IPS DF 4.7 (cell line): ENCODE measurements at regions not wholly inside any gene's neighbourhood (a gene's known extent, or its start where the extent isn't known, plus 50 kb on each side); places are given as distances from the start of the nearest gene placed in this dataset.
"Not testable (repeated sequence)": the region's sequence is repeated elsewhere in the genome, so short reads cannot be mapped to it uniquely, and the experiment has no call there.

Experiments used
- DNase-seq: peaks from one replicate; pipeline ENCODE4 v3.0.0-alpha.2; 2013; ENCODE audit warnings: low spot score; ENCODE audit errors: extremely low read depth

DNA sequence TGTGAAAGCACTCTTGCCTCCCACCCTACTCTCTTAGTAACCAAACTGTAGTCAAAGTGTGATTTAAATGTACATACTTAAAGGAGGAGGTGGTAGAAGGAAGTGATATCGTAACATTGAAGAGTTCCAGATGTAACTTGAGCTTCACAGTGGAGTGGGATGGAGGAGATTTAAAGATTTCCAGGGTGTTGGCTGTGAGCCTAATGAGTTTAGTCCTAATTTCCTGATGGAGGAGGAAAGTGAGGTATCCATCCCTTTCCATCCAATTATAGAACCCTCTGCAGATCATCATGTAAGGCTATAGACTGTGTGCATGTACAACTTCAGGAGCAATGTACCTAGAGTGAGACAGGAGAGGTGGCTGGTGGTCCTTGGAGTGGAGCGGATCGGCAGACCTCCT lies 1163.9 kb upstream of the SEMA6A start:
- no peak for DNase-seq

DNA sequence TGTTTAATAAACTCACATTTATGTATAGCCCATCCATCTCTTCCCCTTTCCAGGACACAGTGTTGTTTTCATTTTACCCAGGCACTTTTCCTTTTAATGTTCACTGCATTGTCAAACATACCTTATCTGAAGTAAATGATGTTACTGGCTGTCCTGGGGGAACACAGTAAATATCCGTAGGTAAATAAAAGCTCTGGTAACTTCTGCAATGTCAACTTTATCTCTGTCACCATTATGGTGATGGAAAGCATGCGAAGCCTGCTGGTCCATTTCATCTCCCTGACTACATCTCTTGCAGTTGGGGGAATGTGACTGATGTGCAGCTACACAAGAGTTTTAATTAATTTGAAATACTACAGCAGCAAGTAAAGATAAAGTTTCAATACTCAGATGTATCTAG lies 1162.1 kb upstream of the SEMA6A start:
- DNase-seq: no peak

DNA sequence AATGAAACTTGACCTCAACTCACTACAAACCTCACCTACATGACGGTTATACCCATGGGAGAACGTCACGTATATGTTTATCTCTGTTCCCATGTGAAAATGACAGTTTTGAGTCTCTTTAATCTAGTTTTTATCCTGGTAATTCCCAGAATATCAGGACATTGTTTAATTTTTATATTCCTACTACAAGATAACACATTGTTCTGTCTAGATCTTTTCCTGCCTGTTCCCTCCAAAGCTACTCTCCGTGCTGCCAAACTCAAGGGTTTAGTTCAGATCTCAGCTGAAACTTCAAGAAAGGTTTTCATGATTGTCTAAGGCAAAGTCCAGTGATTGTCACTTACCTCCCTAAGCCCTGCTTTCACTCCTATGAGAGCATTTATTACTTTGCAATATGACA lies 1159.4 kb upstream of the SEMA6A start:
- no peak for DNase-seq

DNA sequence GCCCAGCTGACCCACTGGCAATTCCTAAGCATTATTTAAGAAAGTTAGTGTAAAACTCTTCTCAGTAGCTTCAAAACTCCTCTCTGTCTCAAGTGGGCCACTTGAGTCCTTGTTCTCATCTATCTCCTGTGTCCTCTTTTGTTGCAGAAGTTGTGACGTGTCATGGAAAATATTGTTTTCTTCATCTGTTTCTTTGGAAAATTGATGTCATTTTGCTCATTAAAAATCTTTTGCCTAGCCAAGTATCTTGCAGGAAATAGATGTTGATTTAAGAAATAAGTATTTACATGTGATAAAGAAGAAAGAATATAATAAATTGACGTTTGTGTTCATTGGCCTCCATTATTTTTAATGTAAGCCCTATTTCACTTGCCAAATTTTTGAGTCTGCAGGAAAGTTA lies 1158.4 kb upstream of the SEMA6A start:
- no peak for DNase-seq

DNA sequence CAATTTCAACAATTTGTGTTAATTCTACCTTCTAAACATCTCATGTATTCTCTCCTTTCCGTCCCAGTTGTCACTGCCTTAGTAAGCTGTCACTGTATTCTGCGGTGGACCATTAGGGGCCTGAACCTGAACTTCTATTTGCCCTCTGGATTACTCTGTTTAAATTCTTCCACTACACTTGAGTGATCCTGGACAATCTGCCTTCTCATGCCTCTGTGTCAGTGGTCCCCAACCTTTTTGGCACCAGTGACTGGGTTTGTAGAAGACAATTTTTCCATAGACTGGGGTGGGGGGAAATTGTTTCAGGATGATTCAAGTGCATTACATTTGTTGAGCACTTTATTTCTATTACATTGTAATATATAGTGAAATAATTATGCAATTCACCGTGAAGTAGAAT lies 1157.6 kb upstream of the SEMA6A start:
- DNase-seq: no peak

DNA sequence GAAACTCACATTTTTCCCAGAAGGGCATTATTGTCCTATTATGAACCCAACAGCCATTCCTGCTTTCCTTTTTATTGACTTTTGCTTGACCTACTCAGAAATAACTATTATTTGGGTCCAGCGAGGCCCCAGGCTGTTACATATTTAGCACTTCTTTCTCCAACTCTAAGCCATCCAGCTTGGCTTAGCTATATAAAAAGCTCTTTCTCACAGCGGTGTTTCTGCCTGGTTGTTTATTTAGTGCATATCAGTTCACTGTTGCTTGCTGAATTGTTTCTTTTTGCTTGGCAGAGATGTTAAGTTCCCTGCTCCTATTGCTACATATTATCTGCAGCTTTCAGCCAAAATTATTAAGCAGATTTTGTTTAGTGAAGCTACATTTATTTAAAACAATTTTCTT lies 1156.8 kb upstream of the SEMA6A start:
- no peak for DNase-seq

DNA sequence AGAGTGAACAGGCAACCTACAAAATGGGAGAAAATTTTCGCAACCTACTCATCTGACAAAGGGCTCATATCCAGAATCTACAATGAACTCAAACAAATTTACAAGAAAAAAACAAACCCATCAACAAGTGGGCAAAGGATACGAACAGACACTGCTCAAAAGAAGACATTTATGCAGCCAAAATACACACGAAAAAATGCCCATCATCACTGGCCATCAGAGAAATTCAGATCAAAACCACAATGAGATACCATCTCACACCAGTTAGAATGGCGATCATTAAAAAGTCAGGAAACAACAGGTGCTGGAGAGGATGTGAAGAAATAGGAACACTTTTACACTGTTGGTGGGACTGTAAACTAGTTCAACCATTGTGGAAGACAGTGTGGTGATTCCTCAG lies 1146.2 kb upstream of the SEMA6A start:
- not testable (repeated sequence) for DNase-seq

DNA sequence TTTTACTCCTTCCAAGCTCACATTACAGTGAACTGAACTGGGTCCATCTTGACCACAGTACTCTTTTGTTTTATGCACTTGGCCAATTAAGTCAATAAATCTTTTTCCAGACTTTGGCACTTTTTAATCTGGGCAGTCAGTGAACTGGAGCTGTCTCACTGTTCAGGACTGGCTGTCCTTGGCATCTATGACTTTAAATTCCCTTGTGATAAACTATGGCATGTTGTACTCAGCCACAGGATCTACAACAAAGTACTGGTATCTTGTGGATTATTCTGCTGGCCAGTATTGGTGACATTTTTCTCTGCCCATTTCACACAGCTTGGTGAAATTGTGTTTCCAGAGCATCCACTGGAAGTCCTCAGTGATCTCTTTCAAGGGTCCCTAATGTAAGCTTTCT lies 1144.8 kb upstream of the SEMA6A start:
- DNase-seq: no peak

DNA sequence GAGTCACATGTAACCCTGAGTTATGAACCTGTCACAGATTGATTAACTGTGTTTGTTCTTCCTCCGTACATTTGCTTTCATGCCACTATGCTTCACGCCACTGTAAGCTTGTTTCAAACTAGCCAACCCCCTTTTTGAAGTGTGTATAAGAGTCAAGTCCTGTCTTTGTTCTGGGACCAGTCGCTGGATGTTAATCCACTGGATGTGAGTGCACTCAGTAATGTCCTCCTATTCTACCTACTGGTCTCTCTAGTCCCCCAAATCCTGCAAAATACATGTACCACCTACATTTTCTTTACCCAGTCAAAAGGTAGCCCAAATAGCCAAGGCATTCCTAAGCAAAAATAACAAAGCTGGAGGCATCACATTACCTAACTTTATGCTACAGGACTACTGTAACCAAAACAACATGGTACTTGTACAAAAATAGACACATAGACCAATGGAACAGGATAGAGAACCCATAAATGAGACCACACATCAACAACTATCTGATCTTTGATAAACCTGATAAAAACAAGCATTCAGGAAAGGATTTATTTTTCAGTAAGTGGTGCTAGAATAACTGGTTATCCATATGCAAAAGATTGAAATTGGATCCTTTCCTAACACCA lies 1139.1 kb upstream of the SEMA6A start:
- no peak for DNase-seq

DNA sequence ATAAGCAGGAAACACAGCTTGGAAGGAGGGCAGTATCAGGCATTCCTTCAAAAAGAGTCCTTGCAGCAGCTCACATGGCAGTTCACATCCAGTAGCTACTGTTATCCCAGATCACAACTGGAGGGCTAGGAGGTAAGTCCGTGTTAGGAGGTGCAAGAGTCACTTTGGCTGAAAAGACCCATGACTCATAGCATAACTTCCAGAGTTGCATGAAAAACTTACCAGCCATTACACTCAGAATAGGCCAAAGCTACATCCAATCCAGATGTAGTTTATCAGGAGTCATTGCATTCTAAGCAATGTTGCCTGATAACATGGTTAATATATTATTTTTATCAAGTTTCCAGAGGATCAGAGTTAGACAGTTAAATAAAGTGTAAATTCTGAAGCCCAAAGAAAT lies 1126.4 kb upstream of the SEMA6A start:
- no peak for DNase-seq

DNA sequence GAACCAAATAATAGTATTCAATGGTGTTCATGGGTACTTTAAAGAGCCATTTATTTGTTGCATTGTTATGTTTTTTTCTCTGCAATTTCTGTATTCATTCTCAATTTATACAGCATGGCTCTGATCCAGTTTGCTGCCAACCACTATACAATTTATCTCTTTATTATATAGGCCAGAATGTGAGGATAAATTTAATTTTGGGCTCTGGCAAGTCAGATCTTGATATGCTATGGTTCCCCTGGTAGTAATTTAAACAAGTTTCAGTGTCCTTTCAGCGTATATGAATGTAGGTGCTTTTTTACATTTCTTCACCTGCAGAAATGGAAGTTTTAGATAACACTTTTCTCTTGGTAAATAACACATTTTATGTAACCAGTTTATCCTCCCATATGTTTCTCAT lies 1118.0 kb upstream of the SEMA6A start:
- DNase-seq: no peak

DNA sequence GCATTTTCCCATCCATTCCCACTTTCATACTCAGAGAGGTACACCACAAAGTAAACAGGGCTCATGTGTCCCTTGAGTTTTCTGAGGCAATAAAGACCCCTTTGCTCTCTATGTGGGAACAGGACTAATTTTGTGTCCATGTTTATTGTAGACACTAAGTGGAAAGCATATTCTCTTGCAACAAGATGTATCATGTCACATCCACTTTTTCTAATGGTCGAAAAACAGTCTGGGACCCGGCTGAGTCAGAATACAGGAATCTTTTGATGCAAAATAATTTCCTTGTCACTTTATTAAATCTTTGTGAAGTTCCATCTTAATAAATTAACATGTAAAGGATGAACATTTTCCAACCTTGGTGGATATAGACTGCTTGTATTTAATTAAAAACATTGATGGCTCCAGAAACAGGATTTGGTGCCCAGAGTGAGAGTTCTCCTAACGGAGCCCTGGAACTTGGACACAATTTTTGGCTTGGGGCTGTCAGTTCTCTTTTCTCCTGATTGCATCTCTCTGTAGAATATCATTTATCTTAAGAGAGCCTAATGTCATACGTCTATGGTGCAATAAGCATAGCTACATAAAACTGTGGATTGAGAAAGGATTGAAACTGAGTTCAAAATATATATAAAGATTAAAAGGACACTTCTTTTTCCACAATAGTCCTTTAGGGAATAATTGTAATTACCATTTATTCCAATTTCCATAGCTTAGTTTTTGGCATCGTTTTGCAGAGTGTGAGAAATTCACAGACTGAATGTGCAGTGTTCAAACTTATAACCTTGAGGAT lies 1116.7 kb upstream of the SEMA6A start:
- DNase-seq: no peak

DNA sequence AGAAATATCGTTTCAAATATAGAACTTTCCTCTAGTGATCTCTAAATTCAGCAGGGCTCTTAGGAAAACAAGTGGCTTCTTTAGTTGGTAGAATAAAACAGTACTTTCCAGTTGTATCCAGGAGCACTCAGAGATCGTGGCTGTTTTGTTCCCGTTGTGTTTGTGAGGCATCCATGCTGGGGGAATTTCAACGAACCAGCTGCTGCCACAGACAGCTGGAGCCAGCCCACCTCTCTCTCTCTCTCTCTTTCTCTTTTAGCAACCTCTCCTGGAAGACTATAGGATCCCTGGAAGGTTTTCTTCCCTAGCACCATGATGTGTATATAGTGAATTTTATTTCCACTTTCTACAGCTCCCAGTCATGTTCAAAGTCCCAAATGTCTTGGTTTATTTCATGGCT lies 1116.0 kb upstream of the SEMA6A start:
- DNase-seq: no peak

DNA sequence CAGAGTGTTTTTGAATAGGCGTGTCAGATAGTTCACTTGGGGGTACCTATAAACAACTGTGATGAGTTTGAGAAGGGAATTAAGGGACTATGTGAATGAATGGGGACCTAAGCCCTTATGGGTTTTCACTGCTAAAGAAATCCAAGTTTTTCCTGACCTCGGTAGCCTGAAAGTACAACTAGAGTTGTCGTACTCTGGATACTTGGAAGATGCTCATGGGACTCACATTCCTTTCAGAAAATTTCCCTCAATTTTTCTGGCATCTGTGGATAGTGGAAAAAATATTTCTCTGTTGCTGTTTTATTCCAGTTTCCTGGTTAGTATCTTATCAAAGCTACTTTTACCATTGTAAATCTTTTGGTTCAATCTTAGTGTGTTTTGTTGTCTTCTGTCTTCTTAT lies 1112.3 kb upstream of the SEMA6A start:
- no peak for DNase-seq

DNA sequence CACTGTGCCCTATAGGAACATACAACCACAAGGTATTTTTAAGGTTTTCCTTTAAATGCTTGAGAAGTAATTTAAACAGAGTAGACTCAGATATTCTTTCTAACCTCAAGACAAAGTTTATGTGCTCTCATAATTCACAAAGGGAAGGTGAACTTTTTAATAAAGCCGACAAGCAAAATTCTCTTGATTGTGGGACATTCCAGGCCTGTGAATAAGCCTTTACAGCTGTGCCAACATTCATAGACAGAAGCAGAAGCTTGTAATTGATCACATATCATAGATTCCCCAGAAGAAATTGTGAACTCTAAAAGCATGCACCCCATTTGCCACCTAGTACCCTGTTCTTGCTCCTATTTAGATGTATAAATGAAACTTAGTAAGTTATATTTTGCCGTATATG lies 1107.8 kb upstream of the SEMA6A start:
- DNase-seq: no peak

DNA sequence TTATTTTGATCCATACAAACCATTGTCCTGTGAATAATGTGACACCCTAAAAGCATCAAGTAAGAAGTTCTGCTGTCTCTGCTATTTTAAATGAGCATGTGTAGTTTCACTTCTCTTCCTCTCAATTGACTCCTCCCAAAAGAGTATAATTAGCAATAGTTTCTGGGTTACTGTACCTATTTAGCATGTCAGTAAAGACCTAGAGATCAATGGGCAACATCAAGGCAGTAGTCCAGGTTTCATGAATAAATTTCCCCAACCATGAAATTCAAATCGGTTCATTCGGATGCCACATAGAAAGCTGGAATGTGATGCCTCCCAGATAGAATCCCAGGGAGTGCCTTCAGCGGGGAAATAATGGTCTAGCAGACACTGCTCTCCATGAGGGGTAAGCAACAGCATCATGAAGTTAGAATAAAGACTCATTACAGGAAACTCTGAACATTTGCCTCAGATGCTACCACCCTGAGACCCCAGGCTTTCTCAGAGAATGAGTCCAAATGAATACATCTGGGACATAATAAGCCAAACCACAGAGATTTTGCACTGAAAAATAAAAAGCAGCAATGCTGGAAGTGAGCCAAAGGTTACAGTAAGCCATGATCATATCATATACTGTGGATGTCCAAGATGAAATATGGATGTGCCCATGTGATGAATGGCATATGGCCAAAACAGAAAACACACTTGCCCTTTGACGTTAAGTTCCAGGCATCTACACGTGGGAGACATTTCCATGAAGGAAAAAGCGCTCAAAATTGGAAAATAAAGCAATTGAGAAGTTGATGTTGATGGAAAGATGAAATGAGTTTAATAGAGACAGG lies 1107.0 kb upstream of the SEMA6A start:
- DNase-seq: no peak

DNA sequence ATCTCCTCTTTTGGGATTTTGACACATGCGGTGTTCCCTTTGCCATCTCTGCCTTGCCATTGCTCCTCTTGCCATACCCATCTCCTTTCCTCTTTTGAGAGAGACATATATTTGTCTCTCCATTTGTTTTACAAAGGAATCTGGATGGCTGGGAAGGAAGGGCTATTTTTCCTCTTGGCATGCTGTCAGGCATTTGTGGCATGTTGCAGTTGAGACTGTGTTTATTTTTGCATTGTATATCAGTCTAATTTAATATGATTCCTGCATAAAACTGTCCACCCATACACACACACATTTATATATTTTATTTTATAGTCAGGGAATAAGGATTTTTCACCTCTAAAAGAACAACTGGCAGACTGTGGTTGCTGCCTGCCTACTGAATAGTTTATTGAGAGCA lies 1105.8 kb upstream of the SEMA6A start:
- DNase-seq: no peak

DNA sequence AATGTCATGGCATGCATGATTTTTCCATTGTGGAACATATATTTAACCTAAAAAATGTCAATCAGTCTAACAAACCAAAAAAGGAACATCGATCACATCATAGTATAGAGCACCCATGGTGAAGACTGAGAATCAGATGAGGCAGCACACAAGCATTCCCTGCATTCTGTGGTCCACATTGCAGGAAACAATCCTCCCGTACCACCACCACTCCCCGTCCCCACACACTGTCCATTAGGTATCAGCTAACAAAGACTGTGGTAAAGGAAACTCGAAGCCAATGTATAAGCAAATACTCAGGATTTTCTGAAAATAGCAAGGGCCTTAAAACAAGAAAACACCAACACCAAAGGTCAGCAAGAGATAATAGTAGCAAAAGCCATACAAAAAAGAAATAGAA lies 1104.4 kb upstream of the SEMA6A start:
- no peak for DNase-seq

DNA sequence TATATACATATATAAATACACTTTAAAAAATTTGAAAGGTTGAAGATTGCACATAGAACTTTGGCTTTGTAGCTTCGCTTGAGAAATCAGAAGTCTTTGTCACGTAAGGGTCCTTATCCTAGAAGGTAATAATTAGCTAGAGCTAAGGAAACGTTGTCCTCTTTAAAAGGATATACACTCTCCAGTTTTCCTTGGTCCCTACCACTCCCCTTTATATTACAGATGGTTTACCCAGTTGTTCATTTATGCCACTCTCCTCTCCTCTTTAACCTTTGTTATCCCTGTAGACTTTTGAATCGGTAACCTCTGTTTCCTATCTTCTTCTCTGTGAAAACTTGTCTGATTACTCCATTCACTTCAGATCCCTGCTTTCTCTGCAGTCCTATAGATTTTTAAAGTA lies 1101.0 kb upstream of the SEMA6A start:
- no peak for DNase-seq

DNA sequence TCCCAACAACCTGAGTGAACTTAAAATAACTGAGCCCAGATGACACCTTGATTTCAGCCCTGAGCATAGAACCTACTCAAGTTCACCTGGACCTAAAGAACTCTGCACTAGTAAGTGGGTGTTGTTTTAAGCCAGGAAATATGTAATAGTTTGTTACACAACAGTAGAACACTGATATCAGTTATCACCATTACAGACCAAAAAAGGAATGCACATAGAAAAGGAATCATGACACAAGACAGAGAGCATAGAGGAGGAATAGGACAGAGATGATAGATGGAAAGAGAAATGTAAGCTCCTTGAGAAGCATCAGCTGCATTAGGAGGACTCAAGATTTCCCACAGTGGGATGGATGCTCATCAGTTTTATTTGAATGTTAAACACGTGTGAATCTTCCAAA lies 1096.9 kb upstream of the SEMA6A start:
- no peak for DNase-seq

DNA sequence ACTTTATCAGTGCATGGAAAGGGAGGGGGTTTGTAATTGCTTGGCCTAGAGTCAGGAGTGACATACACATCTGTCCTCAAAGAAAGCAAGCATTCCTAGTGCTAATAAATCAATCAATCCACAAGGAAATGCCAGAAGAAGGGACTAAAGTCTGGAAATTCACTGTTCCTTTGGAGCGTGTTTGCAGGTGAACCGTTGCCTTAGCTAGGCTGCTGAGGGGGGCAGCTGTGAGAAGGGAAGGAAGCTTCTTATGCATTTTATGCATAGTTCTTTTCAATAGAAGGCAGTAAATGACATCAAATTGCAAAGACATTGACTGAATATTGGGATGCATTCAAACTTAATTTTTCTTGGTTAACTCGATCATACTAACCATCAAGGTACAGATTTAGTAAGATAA lies 1092.5 kb upstream of the SEMA6A start:
- peak; percentile 9 for DNase-seq

DNA sequence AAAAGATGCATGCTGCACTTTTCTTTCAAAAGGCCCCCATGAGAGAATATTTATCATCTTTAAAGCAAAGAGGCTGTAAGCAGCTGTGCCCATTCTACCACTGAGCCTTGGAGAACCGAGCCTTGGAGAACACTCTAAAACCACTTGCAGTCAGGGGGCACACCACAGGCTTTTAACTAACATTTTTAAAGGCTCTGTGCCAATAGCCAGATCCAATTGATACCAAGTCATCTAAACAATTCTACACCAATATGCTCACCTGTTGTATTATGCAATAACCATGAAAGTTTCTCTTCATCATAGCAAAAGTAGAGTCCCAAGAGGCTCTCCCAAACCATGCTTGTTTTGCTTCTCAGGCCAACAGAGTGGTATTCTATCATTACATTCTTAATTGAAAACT lies 1090.5 kb upstream of the SEMA6A start:
- DNase-seq: no peak

DNA sequence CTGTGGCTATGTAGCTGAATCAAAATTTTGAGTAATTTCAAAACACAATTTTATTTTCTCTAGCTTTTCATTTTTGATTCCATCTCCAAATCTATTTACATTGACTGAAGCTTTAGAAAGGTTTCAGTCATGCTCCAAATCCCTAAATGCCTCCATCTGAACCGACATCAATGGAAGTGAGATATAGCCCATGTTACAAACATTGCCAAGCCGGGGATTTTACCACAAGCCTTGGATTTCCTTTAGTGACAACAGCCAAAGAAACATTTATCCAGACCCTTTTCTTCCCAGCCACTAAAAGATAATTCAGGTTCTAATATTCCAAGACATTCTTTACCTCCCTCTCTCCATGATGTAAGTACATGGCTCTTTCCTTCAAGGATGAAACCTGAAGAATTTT lies 1087.7 kb upstream of the SEMA6A start:
- DNase-seq: no peak
